HEK293T (cell line): ENCODE measurements at regions not wholly inside any gene's neighbourhood (a gene's known extent, or its start where the extent isn't known, plus 50 kb on each side); places are given as distances from the start of the nearest gene placed in this dataset.

ENCODE experiments used
- CTCF ChIA-PET: fragments of 350-600 bp; formaldehyde crosslinking; extraction: SDS; loops from one replicate; lab custom pipeline; 2021; ENCODE audit warnings: antibody characterized with exemption, inconsistent platforms; lab: Yijun Ruan, JAX
- POLR2A ChIA-PET: fragments of 350-600 bp; formaldehyde crosslinking; extraction: SDS; loops from one replicate; lab custom pipeline; 2020; ENCODE audit warnings: antibody characterized with exemption, inconsistent platforms; lab: Yijun Ruan, JAX
- DNase-seq: peaks from one replicate; pipeline ENCODE4 v3.0.0; 2012; ENCODE audit warnings: mixed read lengths; ENCODE audit errors: extremely low spot score
- ARNT ChIP-seq: fragments of 450-650 bp; IDR thresholded peaks from 2 replicates; pipeline ENCODE4 v1.6.1; 2017; ENCODE audit warnings: mild to moderate bottlenecking
- BHLHE40 ChIP-seq: fragments of 450-650 bp; IDR thresholded peaks from 2 replicates; pipeline ENCODE4 v1.6.1; 2016; ENCODE audit warnings: mild to moderate bottlenecking, moderate library complexity, borderline replicate concordance
- CTBP1 ChIP-seq: fragments of 450-650 bp; IDR thresholded peaks from 2 replicates; pipeline ENCODE4 v1.6.1; 2016; ENCODE audit warnings: borderline replicate concordance
- ELF4 ChIP-seq: fragments of 450-650 bp; IDR thresholded peaks from 2 replicates; pipeline ENCODE4 v1.6.1; 2017; ENCODE audit warnings: antibody characterized with exemption
- FOXA1 ChIP-seq: fragments of 450-650 bp; IDR thresholded peaks from 2 replicates; pipeline ENCODE4 v1.6.1; 2016; ENCODE audit warnings: mild to moderate bottlenecking
- FOXK2 ChIP-seq: fragments of 450-650 bp; IDR thresholded peaks from 2 replicates; pipeline ENCODE4 v1.6.1; 2016; ENCODE audit warnings: mild to moderate bottlenecking
- FOXM1 ChIP-seq: fragments of 450-650 bp; IDR thresholded peaks from 2 replicates; pipeline ENCODE4 v1.6.1; 2017; ENCODE audit warnings: mild to moderate bottlenecking, borderline replicate concordance
- HDGF ChIP-seq: fragments of 450-650 bp; IDR thresholded peaks from 2 replicates; pipeline ENCODE4 v1.6.1; 2017; ENCODE audit warnings: antibody characterized with exemption, borderline replicate concordance
- L3MBTL2 ChIP-seq: fragments of 450-650 bp; conservative IDR thresholded peaks from 2 replicates; pipeline ENCODE4 v1.6.1; 2016; ENCODE audit warnings: mild to moderate bottlenecking
- LEF1 ChIP-seq: fragments of 450-650 bp; IDR thresholded peaks from 2 replicates; pipeline ENCODE4 v1.6.1; 2017; ENCODE audit warnings: mild to moderate bottlenecking, borderline replicate concordance
- NFRKB ChIP-seq: fragments of 450-650 bp; IDR thresholded peaks from 2 replicates; pipeline ENCODE4 v1.6.1; 2016; ENCODE audit warnings: mild to moderate bottlenecking, moderate library complexity
- SP1 ChIP-seq: fragments of 450-650 bp; IDR thresholded peaks from 2 replicates; pipeline ENCODE4 v1.6.1; 2017
- SUZ12 ChIP-seq: fragments of 450-650 bp; IDR thresholded peaks from 2 replicates; pipeline ENCODE4 v1.6.1; 2016; ENCODE audit warnings: mild to moderate bottlenecking
- TARDBP ChIP-seq: fragments of 450-650 bp; IDR thresholded peaks from 2 replicates; pipeline ENCODE4 v1.6.1; 2016
- ZNF384 ChIP-seq: fragments of 450-650 bp; IDR thresholded peaks from 2 replicates; pipeline ENCODE4 v1.6.1; 2016
- TF ChIP-seq, protein P1 (sequence below): fragments of 450-650 bp; IDR thresholded peaks from 2 replicates; pipeline ENCODE4 v1.6.1; 2016

DNA sequence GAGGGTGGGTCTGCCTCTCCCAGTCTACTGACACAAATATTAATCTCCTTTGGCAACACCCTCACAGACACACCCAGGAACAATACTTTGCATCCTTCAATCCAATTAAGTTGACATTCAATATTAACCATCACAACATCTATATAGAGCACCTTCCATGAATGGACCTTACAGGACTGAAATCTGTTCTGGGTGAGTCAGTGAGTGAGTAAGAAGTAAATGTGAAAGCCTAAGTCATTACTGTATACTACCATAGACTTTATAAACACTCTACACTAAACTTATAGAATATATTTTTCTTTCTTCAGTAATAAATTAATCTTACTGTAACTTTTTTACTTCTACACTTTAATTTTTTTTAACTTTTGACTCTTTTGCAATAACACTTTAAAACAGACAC, 993.8 kb upstream of the MAP3K7 start:
- DNase-seq: no peak
- CTCF ChIA-PET: no interaction called here
- POLR2A ChIA-PET: no interaction called here
- no peak for TF ChIP-seq LEF1
- TF ChIP-seq L3MBTL2: no peak
- TF ChIP-seq FOXA1: no peak
- TF ChIP-seq SP1: no peak
- TF ChIP-seq FOXM1: no peak
- no peak for TF ChIP-seq TARDBP
- no peak for TF ChIP-seq ZNF384
- no peak for TF ChIP-seq ARNT
- no peak for TF ChIP-seq HDGF
- no peak for TF ChIP-seq ELF4

DNA sequence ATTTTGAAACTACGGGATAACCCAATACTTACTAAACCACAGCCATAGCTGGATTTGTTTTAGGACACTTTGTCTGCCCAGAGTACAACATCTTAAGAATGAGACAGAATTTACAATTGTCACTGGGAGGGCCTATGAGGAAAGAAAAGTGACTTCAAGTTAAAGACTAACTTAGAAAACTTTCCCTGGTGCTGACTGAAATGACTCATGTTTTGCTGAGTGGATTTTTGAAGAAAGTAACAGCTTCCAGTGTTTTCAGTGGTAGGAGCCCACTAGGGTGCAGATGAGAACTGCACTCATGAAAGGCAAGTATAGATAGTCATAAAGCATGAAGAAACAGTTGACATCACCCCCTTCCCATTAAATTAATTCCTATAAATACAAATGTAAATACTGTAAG, 988.2 kb upstream of the MAP3K7 start:
- TF ChIP-seq SP1 (no peak), FOXA1 (no peak), HDGF (no peak), FOXM1 (no peak), FOXK2 (no peak)
- ChIA-PET CTCF (no interaction called here), POLR2A (no interaction called here)
- DNase-seq: no peak

DNA sequence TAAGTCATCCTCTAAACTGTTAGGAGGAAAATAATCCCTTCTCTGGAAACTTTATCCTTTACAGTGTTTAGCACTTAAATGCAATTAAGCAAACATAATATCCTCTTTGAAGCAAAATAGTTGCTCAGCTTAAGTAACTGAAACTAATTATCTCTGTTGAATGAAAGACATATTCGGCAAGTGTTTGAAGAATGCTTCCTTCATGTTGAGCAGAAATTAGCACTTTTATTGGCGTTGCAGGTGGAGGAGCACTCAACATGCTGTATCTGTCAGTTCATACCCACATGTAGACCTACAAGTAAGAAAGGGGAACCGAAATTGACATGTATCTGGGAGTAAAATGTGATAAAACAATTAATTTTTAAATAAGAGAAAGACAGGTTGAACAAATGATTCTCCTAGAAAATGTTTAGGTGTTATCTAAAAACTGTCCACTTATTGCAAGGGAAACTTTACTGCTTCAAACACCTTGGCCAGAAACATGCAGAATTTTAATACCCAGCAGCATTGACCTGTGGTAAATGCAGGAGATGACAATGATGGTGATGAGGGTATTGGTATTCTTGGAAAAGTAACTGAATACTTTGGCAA, 987.0 kb upstream of the MAP3K7 start:
- POLR2A ChIA-PET: no interaction called here
- TF ChIP-seq FOXM1 (no peak), FOXK2 (no peak), ARNT (no peak), FOXA1 (no peak), SUZ12 (no peak), SP1 (no peak), TARDBP (no peak), NFRKB (no peak), ZNF384 (no peak), L3MBTL2 (no peak), CTBP1 (no peak), LEF1 (no peak), HDGF (no peak), ELF4 (no peak)
- TF ChIP-seq, protein P1, sequence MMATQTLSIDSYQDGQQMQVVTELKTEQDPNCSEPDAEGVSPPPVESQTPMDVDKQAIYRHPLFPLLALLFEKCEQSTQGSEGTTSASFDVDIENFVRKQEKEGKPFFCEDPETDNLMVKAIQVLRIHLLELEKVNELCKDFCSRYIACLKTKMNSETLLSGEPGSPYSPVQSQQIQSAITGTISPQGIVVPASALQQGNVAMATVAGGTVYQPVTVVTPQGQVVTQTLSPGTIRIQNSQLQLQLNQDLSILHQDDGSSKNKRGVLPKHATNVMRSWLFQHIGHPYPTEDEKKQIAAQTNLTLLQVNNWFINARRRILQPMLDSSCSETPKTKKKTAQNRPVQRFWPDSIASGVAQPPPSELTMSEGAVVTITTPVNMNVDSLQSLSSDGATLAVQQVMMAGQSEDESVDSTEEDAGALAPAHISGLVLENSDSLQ: no peak
- CTCF ChIA-PET: no interaction called here
- no peak for DNase-seq

DNA sequence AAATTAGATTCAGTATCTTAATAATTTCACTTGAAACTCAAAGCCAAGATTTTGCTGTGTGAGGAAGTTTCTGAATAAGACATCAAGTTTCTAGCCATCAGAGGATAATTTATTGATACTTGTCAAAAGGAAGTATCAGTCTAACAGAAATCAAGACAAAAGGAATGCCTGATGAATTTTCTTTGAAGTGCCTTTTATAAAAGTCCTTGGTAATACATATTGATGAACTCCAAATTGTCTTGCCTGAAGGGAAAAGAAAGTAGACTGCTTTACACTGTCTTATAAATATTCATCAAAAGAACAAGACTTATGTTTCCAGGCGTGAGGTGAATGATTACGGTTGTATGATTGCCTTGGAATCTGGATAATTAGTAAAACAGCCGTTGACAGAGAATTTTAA, 986.0 kb upstream of the MAP3K7 start:
- ChIA-PET CTCF (no interaction called here), POLR2A (no interaction called here)
- DNase-seq: no peak
- TF ChIP-seq HDGF (no peak), L3MBTL2 (no peak), FOXM1 (no peak), ELF4 (no peak), CTBP1 (no peak), SUZ12 (no peak), FOXA1 (no peak), FOXK2 (no peak), LEF1 (no peak), ARNT (no peak), TARDBP (no peak)
- TF ChIP-seq, protein P1: no peak

DNA sequence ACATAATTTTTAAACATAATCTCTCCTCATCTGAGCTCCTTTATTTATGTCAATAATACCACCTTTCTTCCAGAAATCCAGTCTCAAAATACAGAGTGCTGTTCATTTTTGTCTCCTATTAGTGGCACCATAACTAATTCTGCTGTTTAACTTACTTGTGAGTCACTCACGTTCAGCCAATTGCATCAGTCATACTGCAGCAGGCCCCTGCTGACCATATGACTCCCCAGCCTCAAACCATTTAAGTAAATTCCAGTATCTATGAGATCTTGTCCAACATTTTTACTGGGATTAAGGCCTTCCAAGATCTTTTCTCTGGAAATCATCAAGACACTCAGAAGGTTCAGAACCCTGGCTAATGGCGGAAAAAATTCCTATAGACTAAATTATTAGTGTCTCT, 982.2 kb upstream of the MAP3K7 start:
- CTCF ChIA-PET: no interaction called here
- POLR2A ChIA-PET: no interaction called here
- no peak for TF ChIP-seq ARNT
- no peak for TF ChIP-seq FOXA1
- TF ChIP-seq BHLHE40: no peak
- TF ChIP-seq, protein P1: no peak
- no peak for TF ChIP-seq FOXM1
- TF ChIP-seq CTBP1: no peak
- TF ChIP-seq HDGF: no peak
- no peak for TF ChIP-seq ELF4
- no peak for TF ChIP-seq SUZ12
- TF ChIP-seq NFRKB: no peak
- no peak for TF ChIP-seq L3MBTL2
- no peak for TF ChIP-seq SP1
- TF ChIP-seq ZNF384: no peak
- DNase-seq: no peak

DNA sequence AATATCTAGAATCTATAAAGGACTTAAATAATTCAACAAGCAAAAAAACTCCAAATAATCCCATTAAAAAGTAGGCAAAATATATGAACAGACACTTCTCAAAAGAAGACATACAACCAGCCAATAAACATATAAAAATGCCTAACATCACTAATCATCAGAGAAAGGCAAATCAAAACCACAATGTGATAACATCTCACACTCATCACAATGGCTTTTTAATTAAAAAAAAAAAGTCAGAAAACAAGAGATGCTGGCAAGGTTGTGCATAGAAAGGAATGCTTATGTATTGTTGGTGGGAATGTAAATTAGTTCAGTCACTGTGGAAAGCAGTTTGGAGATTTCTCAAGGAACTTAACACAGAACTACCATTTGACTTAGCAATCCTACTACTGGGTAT, 979.6 kb upstream of the MAP3K7 start:
- no peak for DNase-seq
- ChIA-PET CTCF (no interaction called here), POLR2A (no interaction called here)
- TF ChIP-seq SP1 (no peak), LEF1 (no peak), ARNT (no peak), BHLHE40 (no peak), TARDBP (no peak), FOXA1 (no peak), SUZ12 (no peak), NFRKB (no peak), FOXK2 (no peak), FOXM1 (no peak), CTBP1 (no peak), HDGF (no peak), L3MBTL2 (no peak), ELF4 (no peak), ZNF384 (no peak)
- TF ChIP-seq, protein P1: no peak
